HG02642 (cell line): ENCODE measurements at regions not wholly inside any gene's neighbourhood (a gene's known extent, or its start where the extent isn't known, plus 50 kb on each side); places are given as distances from the start of the nearest gene placed in this dataset.
"Not testable (repeated sequence)": the region's sequence is repeated elsewhere in the genome, so short reads cannot be mapped to it uniquely, and the experiment has no call there.

ENCODE experiments used
- ATAC-seq: cut with Tn5 transposase; IDR thresholded peaks from one replicate; pipeline ENCODE4 v1.9.1; 2021; ENCODE audit warnings: mild to moderate bottlenecking; ENCODE audit not compliant: unreplicated experiment, poor library complexity

GRCh38 chr20:22929661-22930060 lies 105.5 kb upstream of the SSTR4 start:
- no peak for ATAC-seq

- ATAC-seq = no peak
These were observed 103.2 kb upstream of the SSTR4 start for GRCh38 chr20:22931653-22932608.

GRCh38 chr20:22939181-22939580 lies 95.9 kb upstream of the SSTR4 start:
- ATAC-seq = no peak

- ATAC-seq = no peak
These were observed 94.8 kb upstream of the SSTR4 start for GRCh38 chr20:22940350-22940749.

GRCh38 chr20:22941550-22941949 lies 93.6 kb upstream of the SSTR4 start:
- no peak for ATAC-seq

GRCh38 chr20:22942742-22943141 lies 92.4 kb upstream of the SSTR4 start:
- no peak for ATAC-seq

- ATAC-seq = no peak
These were observed 91.0 kb upstream of the SSTR4 start for GRCh38 chr20:22944062-22944461.

- no peak for ATAC-seq
These were observed 90.2 kb upstream of the SSTR4 start for GRCh38 chr20:22944936-22945335.

GRCh38 chr20:22946596-22946995 lies 88.5 kb upstream of the SSTR4 start:
- ATAC-seq = no peak

- ATAC-seq = no peak
These were observed 85.6 kb upstream of the SSTR4 start for GRCh38 chr20:22949331-22950109.

GRCh38 chr20:22951966-22952365 lies 83.1 kb upstream of the SSTR4 start:
- no peak for ATAC-seq

- no peak for ATAC-seq
These were observed 80.5 kb upstream of the SSTR4 start for GRCh38 chr20:22954661-22955060.

GRCh38 chr20:22958390-22958789 lies 76.7 kb upstream of the SSTR4 start:
- no peak for ATAC-seq

GRCh38 chr20:22962567-22963439 lies 72.3 kb upstream of the SSTR4 start:
- ATAC-seq = no peak

GRCh38 chr20:22963581-22963980 lies 71.5 kb upstream of the SSTR4 start:
- no peak for ATAC-seq

GRCh38 chr20:22966787-22967464 lies 68.2 kb upstream of the SSTR4 start:
- no peak for ATAC-seq

- ATAC-seq = not testable (repeated sequence)
These were observed 67.4 kb upstream of the SSTR4 start for GRCh38 chr20:22967706-22968105.

- ATAC-seq = not testable (repeated sequence)
These were observed 66.1 kb upstream of the SSTR4 start for GRCh38 chr20:22969031-22969430.

- not testable (repeated sequence) for ATAC-seq
These were observed 64.0 kb upstream of the SSTR4 start for GRCh38 chr20:22971077-22971476.

GRCh38 chr20:22974354-22974753 lies 60.8 kb upstream of the SSTR4 start:
- no peak for ATAC-seq
